BLaER1 (cell line): ENCODE measurements at regions not wholly inside any gene's neighbourhood (a gene's known extent, or its start where the extent isn't known, plus 50 kb on each side); places are given as distances from the start of the nearest gene placed in this dataset.

Experiments
- H3K27ac ChIP-seq: shearing (Covaris generic); formaldehyde crosslinking; 2 replicates; pipeline ENCODE4 v1.8.1; 2022
- H3K27me3 ChIP-seq: shearing (Covaris generic); formaldehyde crosslinking; 2 replicates; pipeline ENCODE4 v1.8.1; 2022
- H3K36me3 ChIP-seq: shearing (Covaris generic); formaldehyde crosslinking; 2 replicates; pipeline ENCODE4 v1.8.1; 2022
- H3K4me1 ChIP-seq: shearing (Covaris generic); formaldehyde crosslinking; 2 replicates; pipeline ENCODE4 v1.8.1; 2022
- H3K4me2 ChIP-seq: shearing (Covaris generic); formaldehyde crosslinking; 2 replicates; pipeline ENCODE4 v1.8.1; 2022
- H3K4me3 ChIP-seq: shearing (Covaris generic); formaldehyde crosslinking; 2 replicates; pipeline ENCODE4 v1.8.1; 2022
- H3K9ac ChIP-seq: shearing (Covaris generic); formaldehyde crosslinking; 2 replicates; pipeline ENCODE4 v1.8.1; 2022
- H3K9me3 ChIP-seq: shearing (Covaris generic); formaldehyde crosslinking; 2 replicates; pipeline ENCODE4 v1.8.1; 2022
- H4K20me1 ChIP-seq: shearing (Covaris generic); formaldehyde crosslinking; 2 replicates; pipeline ENCODE4 v1.8.1; 2022
- Cebpa-rat ChIP-seq: shearing (Covaris generic); IDR thresholded peaks from 2 replicates; pipeline ENCODE4 v1.8.1; 2022

DNA sequence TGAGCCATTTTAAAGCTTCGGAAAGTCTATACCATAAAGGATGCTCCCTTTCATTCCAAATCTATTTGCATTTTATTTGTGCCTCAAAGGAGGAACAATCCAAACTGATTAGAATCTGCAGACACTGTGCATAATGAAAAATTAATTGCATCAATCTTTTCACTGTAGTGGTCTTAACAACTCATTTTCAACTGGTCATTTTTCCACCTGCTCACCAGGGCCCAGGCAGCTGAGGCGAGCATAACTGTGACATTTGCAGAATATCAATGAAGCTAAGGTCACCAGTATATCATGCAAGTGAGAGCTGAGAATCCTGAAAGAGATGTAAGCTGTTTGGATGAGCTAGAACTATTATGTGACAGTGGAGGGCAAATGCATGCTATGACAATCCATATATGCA is 387.3 kb upstream of the TECRL start:
- no peaks in the 10 kb centered on the region for H3K9me3 ChIP-seq
- no peaks in the 10 kb centered on the region for H3K36me3 ChIP-seq
- no peak overlapping the region for H3K27ac ChIP-seq
- no peaks in the 10 kb centered on the region for H3K27me3 ChIP-seq
- H3K4me3 ChIP-seq = no peak overlapping the region
- H3K4me1 ChIP-seq = no peaks in the 10 kb centered on the region
- no peaks in the 10 kb centered on the region for H4K20me1 ChIP-seq
- no peak overlapping the region for H3K9ac ChIP-seq
- H3K4me2 ChIP-seq = no peak overlapping the region
- no peak for TF ChIP-seq Cebpa-rat

DNA sequence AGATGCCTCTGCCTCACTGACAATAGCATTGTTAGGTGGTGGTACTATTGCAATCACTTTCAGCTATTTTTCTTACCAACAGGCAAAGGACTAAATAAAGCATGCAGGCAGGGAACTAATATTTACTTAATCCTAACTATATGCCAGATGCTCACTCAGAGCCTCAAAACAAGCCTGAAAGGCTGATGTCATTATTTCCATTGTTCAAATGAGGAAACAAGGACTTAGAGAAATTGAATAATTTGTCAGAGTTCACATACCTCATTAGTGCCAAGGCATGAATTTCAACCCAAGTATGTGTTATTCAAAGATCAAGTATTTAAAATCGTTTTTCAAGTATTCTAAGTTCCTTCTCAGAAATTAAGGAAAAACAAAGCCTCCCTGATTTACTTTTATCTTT is 374.9 kb upstream of the TECRL start:
- H3K27me3 ChIP-seq = no peaks in the 10 kb centered on the region
- no peak overlapping the region for H3K4me2 ChIP-seq
- no peaks in the 10 kb centered on the region for H3K9me3 ChIP-seq
- TF ChIP-seq Cebpa-rat = no peak
- no peak overlapping the region for H3K9ac ChIP-seq
- no peak overlapping the region for H3K4me3 ChIP-seq
- H3K4me1 ChIP-seq = no peaks in the 10 kb centered on the region
- no peaks in the 10 kb centered on the region for H3K36me3 ChIP-seq
- H3K27ac ChIP-seq = no peak overlapping the region
- H4K20me1 ChIP-seq = no peaks in the 10 kb centered on the region

DNA sequence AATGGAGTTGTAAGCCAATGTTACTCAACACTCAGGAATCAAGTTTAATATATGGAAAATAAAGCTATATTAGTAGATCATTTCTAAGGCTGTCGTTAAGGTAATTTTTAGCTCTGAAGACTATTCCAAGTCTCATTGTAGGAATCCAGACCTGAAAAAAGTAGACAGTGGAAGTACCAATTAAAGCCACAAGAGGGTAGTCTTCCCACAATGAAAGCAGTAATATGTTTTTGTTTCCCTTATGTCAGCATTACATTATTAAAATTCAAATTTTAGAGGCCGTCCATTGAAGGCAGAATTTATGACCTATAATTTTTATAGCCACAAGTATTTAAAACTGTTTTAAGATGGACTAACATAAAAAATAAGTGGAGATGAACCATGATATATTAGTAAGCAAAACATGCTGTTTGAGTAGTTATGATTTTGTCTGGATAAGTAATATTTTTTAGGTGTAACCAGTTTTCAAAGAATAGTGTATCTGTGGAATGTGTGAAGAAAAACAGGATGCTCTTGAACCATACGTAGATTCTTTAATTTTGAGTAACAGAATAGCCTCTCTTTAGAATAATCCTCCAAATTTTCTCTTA is 372.6 kb upstream of the TECRL start:
- Histone ChIP-seq H3K4me3 (no peak overlapping the region), H3K27me3 (no peaks in the 10 kb centered on the region), H3K27ac (no peak overlapping the region), H3K36me3 (no peaks in the 10 kb centered on the region), H3K4me1 (no peaks in the 10 kb centered on the region), H4K20me1 (no peaks in the 10 kb centered on the region), H3K9me3 (no peaks in the 10 kb centered on the region), H3K9ac (no peak overlapping the region), H3K4me2 (no peak overlapping the region)
- TF ChIP-seq Cebpa-rat = no peak

DNA sequence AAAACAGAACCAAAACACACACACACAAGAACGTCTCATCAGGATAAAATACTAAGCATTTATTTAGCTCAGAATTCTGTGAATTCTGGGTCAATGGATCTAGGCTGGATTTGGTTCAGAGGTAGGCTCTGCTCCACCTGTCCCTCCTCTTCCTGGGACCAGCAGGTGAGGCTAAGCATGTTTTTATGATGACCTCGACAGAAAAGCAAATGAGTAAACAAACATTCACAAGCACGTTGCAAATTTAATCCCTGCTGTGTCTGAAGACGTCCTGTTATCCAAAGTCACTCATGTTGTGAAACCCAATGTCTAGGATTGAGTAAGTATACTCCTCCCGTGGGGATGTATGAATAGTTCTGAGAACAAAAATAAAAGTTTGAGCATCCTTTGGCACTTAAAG is 371.4 kb upstream of the TECRL start:
- H3K9me3 ChIP-seq = no peaks in the 10 kb centered on the region
- H3K4me1 ChIP-seq = no peaks in the 10 kb centered on the region
- no peaks in the 10 kb centered on the region for H3K36me3 ChIP-seq
- H3K9ac ChIP-seq = no peak overlapping the region
- no peak overlapping the region for H3K27ac ChIP-seq
- no peak overlapping the region for H3K4me2 ChIP-seq
- TF ChIP-seq Cebpa-rat = no peak
- H4K20me1 ChIP-seq = no peaks in the 10 kb centered on the region
- H3K4me3 ChIP-seq = no peak overlapping the region
- H3K27me3 ChIP-seq = no peaks in the 10 kb centered on the region

DNA sequence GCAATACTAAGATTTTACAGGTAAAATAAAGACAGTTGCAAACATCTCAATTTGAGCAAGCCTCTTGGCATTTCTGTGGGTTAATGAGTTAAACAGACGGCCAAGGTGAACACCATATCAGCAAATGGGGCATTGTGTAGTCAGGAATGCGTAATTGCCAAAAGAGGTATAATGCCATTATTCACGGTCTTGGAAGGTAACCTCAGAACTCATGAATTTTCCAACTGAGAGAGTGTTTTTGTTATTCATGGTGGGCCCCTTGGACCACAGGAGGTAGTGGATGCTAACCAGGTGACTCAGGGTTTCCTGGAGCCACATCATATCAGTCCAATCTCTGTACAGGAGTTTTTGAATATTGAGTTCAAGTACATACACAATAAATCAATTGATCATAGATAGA is 368.0 kb upstream of the TECRL start:
- no peaks in the 10 kb centered on the region for H3K9me3 ChIP-seq
- H3K36me3 ChIP-seq = no peaks in the 10 kb centered on the region
- H3K4me2 ChIP-seq = no peak overlapping the region
- no peak overlapping the region for H3K9ac ChIP-seq
- no peak for TF ChIP-seq Cebpa-rat
- no peak overlapping the region for H3K4me3 ChIP-seq
- H3K27ac ChIP-seq = no peak overlapping the region
- no peaks in the 10 kb centered on the region for H3K27me3 ChIP-seq
- H4K20me1 ChIP-seq = no peaks in the 10 kb centered on the region
- H3K4me1 ChIP-seq = no peaks in the 10 kb centered on the region

DNA sequence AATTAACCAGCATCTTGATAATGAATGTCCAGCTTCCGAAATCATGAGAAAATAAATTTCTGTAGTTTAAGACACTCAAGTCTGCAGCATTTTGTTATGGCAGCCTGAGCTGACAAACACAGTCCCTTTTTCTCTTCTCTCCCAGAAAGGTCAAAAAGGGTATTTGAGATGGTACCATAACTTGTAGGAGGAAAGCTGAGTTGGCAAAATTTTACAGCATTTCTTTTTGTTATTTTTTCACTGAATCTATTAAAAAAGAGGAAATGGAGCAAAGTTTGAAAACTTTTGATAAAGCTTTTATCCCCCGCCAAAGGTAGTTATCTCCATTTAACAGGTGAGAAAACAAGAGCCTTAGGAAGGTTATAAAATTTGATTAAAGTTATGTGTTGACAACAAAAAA is 367.6 kb upstream of the TECRL start:
- H3K27me3 ChIP-seq = no peaks in the 10 kb centered on the region
- H3K4me1 ChIP-seq = no peaks in the 10 kb centered on the region
- no peak for TF ChIP-seq Cebpa-rat
- H3K4me3 ChIP-seq = no peak overlapping the region
- H3K36me3 ChIP-seq = no peaks in the 10 kb centered on the region
- no peak overlapping the region for H3K9ac ChIP-seq
- H4K20me1 ChIP-seq = no peaks in the 10 kb centered on the region
- H3K4me2 ChIP-seq = no peak overlapping the region
- no peak overlapping the region for H3K27ac ChIP-seq
- H3K9me3 ChIP-seq = no peaks in the 10 kb centered on the region

DNA sequence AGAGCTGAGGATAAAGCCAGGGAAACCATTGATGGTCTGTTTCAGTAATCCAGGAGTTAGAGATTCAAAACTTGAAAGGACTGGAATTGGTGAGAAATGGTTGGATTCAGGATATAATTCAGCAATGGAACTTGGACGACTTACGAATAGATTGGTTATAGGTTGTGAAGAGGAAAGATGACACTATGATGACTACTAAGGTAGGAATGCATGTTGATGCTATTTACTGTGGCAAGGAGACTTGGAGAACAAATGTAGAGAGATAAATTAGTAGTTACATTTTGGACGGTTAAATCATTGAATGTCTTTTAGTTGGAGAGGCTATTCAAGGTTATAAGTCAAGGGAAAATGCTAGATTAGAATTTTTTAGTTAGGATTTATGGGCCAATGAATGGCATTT is 365.4 kb upstream of the TECRL start:
- no peaks in the 10 kb centered on the region for H3K9me3 ChIP-seq

DNA sequence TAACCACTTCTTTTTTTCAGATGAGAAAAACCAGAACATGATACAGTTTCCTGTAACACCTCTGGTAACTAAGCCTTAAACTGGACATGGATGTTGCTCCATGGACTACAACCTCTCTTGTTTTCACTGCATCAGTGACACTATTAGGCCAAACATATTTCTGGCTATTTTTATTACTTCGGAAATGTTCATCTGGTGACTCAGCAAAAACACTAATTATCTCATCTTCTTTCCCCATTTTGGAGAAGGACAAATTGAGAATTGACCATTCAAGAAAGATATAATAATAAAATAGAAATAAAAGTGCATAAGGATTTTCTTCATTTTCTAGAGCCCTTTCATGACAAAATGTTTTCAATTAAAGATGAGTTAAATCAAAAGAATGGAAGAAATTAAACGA is 361.9 kb upstream of the TECRL start:
- Histone ChIP-seq H3K27ac (no peak overlapping the region), H3K4me2 (no peak overlapping the region), H4K20me1 (no peaks in the 10 kb centered on the region), H3K4me1 (no peaks in the 10 kb centered on the region), H3K4me3 (no peak overlapping the region), H3K27me3 (no peaks in the 10 kb centered on the region), H3K9me3 (no peaks in the 10 kb centered on the region), H3K36me3 (no peaks in the 10 kb centered on the region), H3K9ac (no peak overlapping the region)
- no peak for TF ChIP-seq Cebpa-rat

More for the DNA sequence above, 365.4 kb upstream of the TECRL start:
- Histone ChIP-seq H3K27me3 (no peaks in the 10 kb centered on the region), H3K4me2 (no peak overlapping the region), H3K27ac (no peak overlapping the region), H3K36me3 (no peaks in the 10 kb centered on the region), H3K9ac (no peak overlapping the region), H3K4me1 (no peaks in the 10 kb centered on the region), H4K20me1 (no peaks in the 10 kb centered on the region), H3K4me3 (no peak overlapping the region)
- TF ChIP-seq Cebpa-rat = no peak

DNA sequence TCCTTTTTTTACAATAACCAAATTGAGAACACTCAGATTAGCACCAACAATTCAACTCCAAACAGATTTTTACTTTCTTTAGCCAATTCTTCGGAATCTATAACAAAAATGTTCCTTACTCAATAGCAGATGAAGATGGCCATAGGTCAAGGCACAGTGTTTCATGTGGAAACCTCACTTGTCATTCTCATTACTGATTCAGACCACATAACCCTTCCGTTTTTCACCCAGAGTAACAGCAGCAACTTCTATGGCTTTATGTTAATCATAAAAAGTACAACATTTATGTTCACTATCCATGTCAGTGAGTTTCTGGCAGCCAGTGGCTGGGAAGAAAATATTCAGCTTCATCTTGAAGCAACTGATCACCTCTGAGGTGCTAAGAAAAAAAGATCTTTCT is 358.3 kb upstream of the TECRL start:
- Histone ChIP-seq H3K4me1 (no peaks in the 10 kb centered on the region), H3K9ac (no peak overlapping the region), H3K4me2 (no peak overlapping the region), H3K27me3 (no peaks in the 10 kb centered on the region), H3K9me3 (no peaks in the 10 kb centered on the region), H3K4me3 (no peak overlapping the region), H3K36me3 (no peaks in the 10 kb centered on the region), H3K27ac (no peak overlapping the region), H4K20me1 (no peaks in the 10 kb centered on the region)
- no peak for TF ChIP-seq Cebpa-rat

DNA sequence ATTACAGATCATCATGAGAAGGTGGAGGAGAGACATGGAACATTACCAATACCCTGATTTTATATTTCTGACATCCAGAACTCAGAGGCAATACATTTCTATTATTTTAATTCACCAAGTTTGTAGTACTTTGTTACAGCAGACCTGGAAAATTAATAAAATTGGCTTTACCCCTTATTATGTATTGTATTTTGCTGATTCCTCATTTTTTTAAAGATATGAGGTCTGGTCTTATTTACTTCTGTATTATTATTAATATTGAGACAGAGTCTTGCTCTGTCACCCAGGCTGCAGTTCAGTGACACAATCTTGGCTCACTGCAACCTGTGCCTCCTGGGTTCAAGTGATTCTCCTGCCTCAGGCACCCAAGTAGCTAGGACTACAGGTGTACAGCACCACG is 357.3 kb upstream of the TECRL start:
- H3K36me3 ChIP-seq = no peaks in the 10 kb centered on the region
- no peak overlapping the region for H3K4me2 ChIP-seq
- no peak for TF ChIP-seq Cebpa-rat

DNA sequence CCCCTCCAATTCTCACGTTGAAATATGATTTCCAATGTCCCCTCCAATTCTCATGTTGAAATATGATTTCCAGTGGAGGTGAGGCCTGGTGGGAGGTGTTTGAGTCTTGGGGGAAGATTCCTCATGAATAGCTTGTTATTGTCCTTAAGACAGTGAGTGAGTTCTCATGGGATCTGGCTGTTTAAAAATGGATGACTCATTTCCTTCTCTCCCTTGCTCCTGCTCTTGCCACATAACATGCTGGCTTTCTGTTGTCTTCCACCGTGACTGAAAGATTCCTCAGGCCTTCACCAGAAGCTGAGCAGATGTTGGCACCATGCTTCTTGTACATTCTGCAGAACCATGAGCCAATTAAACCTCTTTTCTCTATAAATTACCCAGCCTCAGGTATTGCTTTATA is 346.8 kb upstream of the TECRL start:
- no peak overlapping the region for H3K9ac ChIP-seq
- no peak overlapping the region for H3K27ac ChIP-seq
- H3K27me3 ChIP-seq = no peaks in the 10 kb centered on the region
- no peak overlapping the region for H3K4me2 ChIP-seq
- no peaks in the 10 kb centered on the region for H3K4me1 ChIP-seq
- no peak for TF ChIP-seq Cebpa-rat
- H3K36me3 ChIP-seq = no peaks in the 10 kb centered on the region
- H4K20me1 ChIP-seq = no peaks in the 10 kb centered on the region
- no peak overlapping the region for H3K4me3 ChIP-seq
- peaks cover 14% of the 10 kb centered on the region for H3K9me3 ChIP-seq

More for the DNA sequence above, 357.3 kb upstream of the TECRL start:
- Histone ChIP-seq H3K27ac (no peak overlapping the region), H3K4me3 (no peak overlapping the region), H3K27me3 (no peaks in the 10 kb centered on the region), H3K9ac (no peak overlapping the region), H4K20me1 (no peaks in the 10 kb centered on the region), H3K9me3 (no peaks in the 10 kb centered on the region), H3K4me1 (no peaks in the 10 kb centered on the region)
